ENCODE measurements at regions not wholly inside any gene's neighbourhood (a gene's known extent, or its start where the extent isn't known, plus 50 kb on each side); places are given as distances from the start of the nearest gene placed in this dataset.
A peak's percentile ranks its signal among the peaks of the same experiment; 100 is the strongest.

DNA sequence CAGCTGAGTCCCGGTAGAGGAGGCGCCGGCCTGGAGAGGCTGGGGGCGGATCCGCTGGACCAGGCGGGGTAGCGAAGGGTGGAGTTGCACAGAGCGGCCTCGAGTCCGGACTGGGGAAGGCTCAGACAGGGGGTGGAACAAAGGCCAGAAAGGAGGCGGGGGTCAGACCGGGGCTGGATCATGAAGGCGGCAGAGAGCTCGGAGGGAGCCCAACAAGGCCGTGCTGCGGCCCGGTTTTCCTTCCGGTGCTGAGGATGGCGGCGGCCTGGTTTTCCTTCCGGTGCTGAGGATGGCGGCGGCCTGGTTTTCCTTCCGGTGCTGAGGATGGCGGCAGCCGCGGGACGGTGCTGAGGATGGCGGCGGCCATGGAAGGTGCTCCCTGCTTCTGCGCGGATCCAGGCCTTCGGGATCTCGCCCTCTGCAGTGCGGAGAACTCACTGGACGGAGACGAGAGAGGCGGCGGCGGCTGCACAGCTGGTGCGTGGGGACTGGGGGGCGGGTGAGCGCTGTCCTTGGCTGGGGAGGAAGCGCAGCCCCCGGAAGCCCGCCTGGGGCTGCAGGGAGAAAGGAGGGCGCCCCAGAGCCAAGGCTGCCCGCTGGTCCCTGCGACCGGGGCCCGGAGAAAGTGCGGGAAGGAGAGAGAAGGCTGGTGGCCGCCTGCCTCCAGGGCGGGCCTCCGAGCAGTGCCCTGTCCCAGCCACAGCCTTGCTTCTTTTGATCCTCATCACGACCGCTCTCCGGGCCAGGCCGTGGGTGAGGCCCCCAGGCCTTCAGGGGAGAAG, 350.4 kb upstream of the B3GAT1 start:
- intact Hi-C loops (cut with DNase I), result no loop called here
- H3K36me3 ChIP-seq, result no peaks in the 10 kb centered on the region
- TF ChIP-seq POLR2A (IDR thresholded peaks at IDR 0.05; ENCODE audit: low read depth) (no peak), POLR2AphosphoS5 (IDR thresholded peaks at IDR 0.05) (no peak), EP300 (IDR thresholded peaks at IDR 0.05) (no peak)
- TF ChIP-seq, protein P1, sequence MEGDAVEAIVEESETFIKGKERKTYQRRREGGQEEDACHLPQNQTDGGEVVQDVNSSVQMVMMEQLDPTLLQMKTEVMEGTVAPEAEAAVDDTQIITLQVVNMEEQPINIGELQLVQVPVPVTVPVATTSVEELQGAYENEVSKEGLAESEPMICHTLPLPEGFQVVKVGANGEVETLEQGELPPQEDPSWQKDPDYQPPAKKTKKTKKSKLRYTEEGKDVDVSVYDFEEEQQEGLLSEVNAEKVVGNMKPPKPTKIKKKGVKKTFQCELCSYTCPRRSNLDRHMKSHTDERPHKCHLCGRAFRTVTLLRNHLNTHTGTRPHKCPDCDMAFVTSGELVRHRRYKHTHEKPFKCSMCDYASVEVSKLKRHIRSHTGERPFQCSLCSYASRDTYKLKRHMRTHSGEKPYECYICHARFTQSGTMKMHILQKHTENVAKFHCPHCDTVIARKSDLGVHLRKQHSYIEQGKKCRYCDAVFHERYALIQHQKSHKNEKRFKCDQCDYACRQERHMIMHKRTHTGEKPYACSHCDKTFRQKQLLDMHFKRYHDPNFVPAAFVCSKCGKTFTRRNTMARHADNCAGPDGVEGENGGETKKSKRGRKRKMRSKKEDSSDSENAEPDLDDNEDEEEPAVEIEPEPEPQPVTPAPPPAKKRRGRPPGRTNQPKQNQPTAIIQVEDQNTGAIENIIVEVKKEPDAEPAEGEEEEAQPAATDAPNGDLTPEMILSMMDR (IDR thresholded peaks at IDR 0.05), result no peak
- H3K27me3 ChIP-seq, result peaks cover 0 to 8% (median 0%) of the 10 kb centered on the region in 4 donors
- no peaks in the 10 kb centered on the region for H3K4me1 ChIP-seq
- peaks cover 0 to 2% (median under 1%) of the 10 kb centered on the region in 4 donors for H3K9me3 ChIP-seq
- no peak overlapping the region for H3K27ac ChIP-seq (replicated peaks in 1 of 4)
- H3K4me3 ChIP-seq, result peak overlapping the region in 3 of 4 donors; percentile 24 to 33 (median 33)
- 69% methylated on average over 52 of the region's 59 CpGs for WGBS
- DNase-seq (ENCODE audit: extremely low spot score), result peak; percentile 68

DNA sequence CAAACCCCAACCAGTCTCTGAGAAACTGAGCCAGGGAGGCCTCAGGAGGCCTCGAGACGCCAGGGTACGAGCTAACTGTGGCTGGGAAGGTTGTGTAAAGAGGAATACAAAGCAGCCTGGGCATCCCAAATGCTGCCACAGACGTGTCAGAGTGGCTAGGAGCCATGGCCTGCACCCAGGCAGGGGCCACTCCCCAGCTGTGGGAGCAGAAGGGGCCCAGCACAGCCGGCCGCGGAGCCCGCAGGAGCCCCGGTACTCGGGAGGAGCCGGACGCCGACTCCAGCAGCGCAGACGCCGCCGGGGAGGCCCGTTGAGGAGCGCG, 349.8 kb upstream of the B3GAT1 start:
- H3K36me3 ChIP-seq, result no peaks in the 10 kb centered on the region
- peaks cover 0 to 8% (median 0%) of the 10 kb centered on the region in 4 donors for H3K27me3 ChIP-seq
- intact Hi-C loops (cut with DNase I), result no loop called here
- TF ChIP-seq EP300 (IDR thresholded peaks at IDR 0.05), result no peak
- DNase-seq (ENCODE audit: extremely low spot score), result peak; percentile 66
- WGBS, result 85% methylated on average over 19 of the region's 20 CpGs
- peak overlapping the region in 3 of 4 donors; percentile 24 to 33 (median 33) for H3K4me3 ChIP-seq
- no peaks in the 10 kb centered on the region for H3K4me1 ChIP-seq
- H3K27ac ChIP-seq (replicated peaks in 1 of 4), result no peak overlapping the region
- H3K9me3 ChIP-seq, result no peaks in the 10 kb centered on the region

DNA sequence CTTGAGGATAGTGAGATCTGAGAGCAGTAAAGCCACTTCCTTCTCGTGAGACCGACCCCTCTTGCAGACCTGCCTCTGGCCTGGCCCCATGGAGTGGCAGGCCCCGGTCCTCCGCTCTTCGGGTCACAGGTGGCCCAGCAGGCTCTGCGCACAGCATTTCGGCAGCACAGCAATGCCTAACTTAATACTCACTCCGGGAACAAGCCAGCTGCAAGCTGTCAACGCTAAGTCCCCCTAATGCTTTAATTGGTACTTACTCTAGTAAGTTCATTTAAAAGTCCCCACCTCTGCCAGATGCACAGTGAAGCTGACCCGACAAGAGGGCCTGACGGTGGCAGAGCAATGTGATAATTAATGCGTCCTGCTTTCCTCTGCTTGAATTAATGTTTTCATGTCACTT, 349.3 kb upstream of the B3GAT1 start:
- Histone ChIP-seq H3K27me3 (peaks cover 0 to 8% (median 0%) of the 10 kb centered on the region in 4 donors), H3K4me3 (no peak overlapping the region), H3K4me1 (no peaks in the 10 kb centered on the region), H3K9me3 (no peaks in the 10 kb centered on the region), H3K27ac (replicated peaks in 1 of 4) (no peak overlapping the region), H3K36me3 (no peaks in the 10 kb centered on the region)
- 83% methylated on average over 12 of the region's 12 CpGs for WGBS
- peak; percentile 66 for DNase-seq (ENCODE audit: extremely low spot score)
- intact Hi-C loops (cut with DNase I), result no loop called here
- TF ChIP-seq POLR2A (IDR thresholded peaks at IDR 0.05; ENCODE audit: low read depth) (no peak), EP300 (IDR thresholded peaks at IDR 0.05) (no peak), POLR2AphosphoS5 (IDR thresholded peaks at IDR 0.05) (no peak)
- TF ChIP-seq, protein P1 (IDR thresholded peaks at IDR 0.05), result no peak

DNA sequence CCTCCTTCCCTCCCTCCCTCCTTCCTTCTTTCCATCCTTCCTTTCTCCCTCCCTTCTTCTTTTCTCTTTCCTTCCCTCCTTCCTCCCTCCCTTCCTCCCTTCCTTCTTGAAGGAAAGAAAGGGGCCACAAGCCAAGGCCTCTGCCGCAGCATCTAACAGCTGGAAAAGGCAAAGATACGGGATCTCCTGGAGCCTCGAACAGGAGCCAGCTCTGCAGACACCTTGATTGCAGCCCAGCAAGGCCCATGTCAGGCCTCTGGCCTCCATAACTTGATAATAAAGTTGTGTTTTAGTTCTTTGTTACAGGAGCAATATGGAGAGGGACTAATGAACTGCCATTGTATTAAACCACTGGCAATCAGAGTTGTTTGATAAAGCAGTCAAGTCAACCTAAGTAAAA, 348.9 kb upstream of the B3GAT1 start:
- Histone ChIP-seq H3K4me3 (no peak overlapping the region), H3K4me1 (no peaks in the 10 kb centered on the region), H3K9me3 (no peaks in the 10 kb centered on the region), H3K27me3 (peaks cover 0 to 8% (median 0%) of the 10 kb centered on the region in 4 donors), H3K27ac (replicated peaks in 1 of 4) (no peak overlapping the region), H3K36me3 (no peaks in the 10 kb centered on the region)
- TF ChIP-seq EP300 (IDR thresholded peaks at IDR 0.05) (no peak), POLR2A (IDR thresholded peaks at IDR 0.05; ENCODE audit: low read depth) (no peak), POLR2AphosphoS5 (IDR thresholded peaks at IDR 0.05) (no peak)
- TF ChIP-seq, protein P1 (IDR thresholded peaks at IDR 0.05), result no peak
- 93% methylated on average over 2 of the region's 3 CpGs for WGBS
- intact Hi-C loops (cut with DNase I), result no loop called here
- peak; percentile 64 for DNase-seq (ENCODE audit: extremely low spot score)

DNA sequence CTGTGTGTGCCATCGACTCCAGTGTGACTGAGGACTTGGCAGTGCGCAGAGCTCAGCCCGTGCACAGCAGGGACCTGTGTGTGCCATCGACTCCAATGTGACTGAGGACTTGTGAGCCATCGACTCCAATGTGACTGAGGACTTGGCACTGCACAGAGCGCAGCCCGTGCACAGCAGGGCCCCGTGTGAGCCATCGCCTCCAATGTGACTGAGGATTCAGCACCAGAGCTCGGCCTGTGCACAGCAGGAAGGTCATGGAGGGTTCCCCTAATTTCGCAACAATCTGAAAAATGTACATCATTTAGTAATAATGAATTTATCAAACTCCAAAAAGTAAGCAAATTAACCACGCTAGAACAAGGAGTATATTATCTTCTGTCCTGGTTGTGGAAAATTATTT, 348.3 kb upstream of the B3GAT1 start:
- TF ChIP-seq, protein P1 (IDR thresholded peaks at IDR 0.05), result no peak
- no peak for TF ChIP-seq POLR2A (IDR thresholded peaks at IDR 0.05; ENCODE audit: low read depth)
- no peak for TF ChIP-seq EP300 (IDR thresholded peaks at IDR 0.05)
- TF ChIP-seq POLR2AphosphoS5 (IDR thresholded peaks at IDR 0.05), result no peak
- Histone ChIP-seq H3K27me3 (peaks cover 0 to 8% (median 0%) of the 10 kb centered on the region in 4 donors), H3K36me3 (no peaks in the 10 kb centered on the region), H3K4me1 (no peaks in the 10 kb centered on the region), H3K9me3 (no peaks in the 10 kb centered on the region), H3K4me3 (no peak overlapping the region), H3K27ac (replicated peaks in 1 of 4) (no peak overlapping the region)
- intact Hi-C loops (cut with DNase I), result no loop called here
- peak; percentile 53 for DNase-seq (ENCODE audit: extremely low spot score)
- 79% methylated on average over 4 of the region's 12 CpGs for WGBS

Data from esophagus muscularis mucosa (tissue), 4 donors.